ENCODE measurements at regions not wholly inside any gene's neighbourhood (a gene's known extent, or its start where the extent isn't known, plus 50 kb on each side); places are given as distances from the start of the nearest gene placed in this dataset.

- CTCF ChIA-PET: no interaction called here
- no peak for TF ChIP-seq CTCF (IDR thresholded peaks at IDR 0.05)
- no peak for TF ChIP-seq CREB1 (CRISPR knock-in tag; IDR thresholded peaks at IDR 0.05)
- TF ChIP-seq ZMAT4 (CRISPR knock-in tag; IDR thresholded peaks at IDR 0.05): no peak
- no peak for TF ChIP-seq FOXP1 (CRISPR knock-in tag; IDR thresholded peaks at IDR 0.05; ENCODE audit: borderline replicate concordance)
- no peak for TF ChIP-seq ZNF263 (CRISPR knock-in tag; IDR thresholded peaks at IDR 0.05; ENCODE audit: low read depth)
- TF ChIP-seq ERG (CRISPR knock-in tag; IDR thresholded peaks at IDR 0.05): no peak
- TF ChIP-seq JAZF1 (CRISPR knock-in tag; IDR thresholded peaks at IDR 0.05): no peak
- TF ChIP-seq HMGXB4 (CRISPR knock-in tag; IDR thresholded peaks at IDR 0.05): no peak
- TF ChIP-seq PREB (CRISPR knock-in tag; IDR thresholded peaks at IDR 0.05; ENCODE audit: borderline replicate concordance): no peak
- Mint-ChIP-seq H3K4me1 (peaks cover 5% of the 10 kb centered on the region), H3K36me3 (no peaks in the 10 kb centered on the region), H3K27ac (no peak overlapping the region), H3K4me3 (no peak overlapping the region), H3K27me3 (ENCODE audit: low read depth) (no peaks in the 10 kb centered on the region), H3K9me3 (no peaks in the 10 kb centered on the region; the same call in 1 of the 2 replicates)
- DNase-seq (ENCODE audit: low spot score): no peak
- POLR2A ChIA-PET: no interaction called here
- no peak for ATAC-seq
These were observed 140.6 kb downstream of the EN1 start for GRCh38 chr2:118706844-118707243.

- no peak for ATAC-seq
- no peak overlapping the region for H3K27ac Mint-ChIP-seq
- no peak overlapping the region for H3K4me3 Mint-ChIP-seq
- no peaks in the 10 kb centered on the region for H3K27me3 Mint-ChIP-seq (ENCODE audit: low read depth)
- ChIA-PET CTCF (no interaction called here), POLR2A (no interaction called here)
- H3K9me3 Mint-ChIP-seq: no peaks in the 10 kb centered on the region; the same call in 1 of the 2 replicates
- no peak for TF ChIP-seq SMAD3 (CRISPR knock-in tag; IDR thresholded peaks at IDR 0.05; ENCODE audit: borderline replicate concordance)
- TF ChIP-seq ZNF512 (CRISPR knock-in tag; IDR thresholded peaks at IDR 0.05; ENCODE audit: borderline replicate concordance): no peak
- no peak for TF ChIP-seq CTCF (IDR thresholded peaks at IDR 0.05)
- no peak for DNase-seq (ENCODE audit: low spot score)
- peaks cover 5% of the 10 kb centered on the region for H3K4me1 Mint-ChIP-seq
- no peaks in the 10 kb centered on the region for H3K36me3 Mint-ChIP-seq
These were observed 141.1 kb downstream of the EN1 start for GRCh38 chr2:118706371-118706770.

GRCh38 chr2:118705032-118705431, 142.4 kb downstream of the EN1 start:
- Mint-ChIP-seq H3K36me3 (no peaks in the 10 kb centered on the region), H3K4me1 (peaks cover 4% of the 10 kb centered on the region), H3K4me3 (no peak overlapping the region), H3K27me3 (ENCODE audit: low read depth) (no peaks in the 10 kb centered on the region), H3K9me3 (no peaks in the 10 kb centered on the region; the same call in 1 of the 2 replicates), H3K27ac (no peak overlapping the region)
- CTCF ChIA-PET: no interaction called here
- no peak for DNase-seq (ENCODE audit: low spot score)
- POLR2A ChIA-PET: no interaction called here
- ATAC-seq: no peak
- TF ChIP-seq TEAD1 (CRISPR knock-in tag; IDR thresholded peaks at IDR 0.05) (no peak), IRF1 (CRISPR knock-in tag; IDR thresholded peaks at IDR 0.05) (no peak), RORB (CRISPR knock-in tag; IDR thresholded peaks at IDR 0.05) (no peak), EMX1 (CRISPR knock-in tag; IDR thresholded peaks at IDR 0.05) (no peak), HMGA2 (CRISPR knock-in tag; IDR thresholded peaks at IDR 0.05) (no peak), JUN (CRISPR knock-in tag; IDR thresholded peaks at IDR 0.05) (no peak), ZNF317 (CRISPR knock-in tag; IDR thresholded peaks at IDR 0.05; ENCODE audit: borderline replicate concordance, low read depth) (no peak)

Measured in WTC11 (cell line).